Right atrium auricular region (tissue), 2 donors: ENCODE measurements at regions not wholly inside any gene's neighbourhood (a gene's known extent, or its start where the extent isn't known, plus 50 kb on each side); places are given as distances from the start of the nearest gene placed in this dataset.

Experiments used
- DNase-seq: peaks from one replicate; pipeline ENCODE4 v3.0.0-alpha.2; 2019; ENCODE audit warnings: low spot score
- H3K27ac ChIP-seq, 2 donors: fragments of 200-600 bp; sonication (generic); 1 replicate in 1 of 2; 2 replicates in 1 of 2; pipeline ENCODE4 v1.5.1; 2016 to 2019
- H3K27me3 ChIP-seq, 2 donors: fragments of 200-600 bp; sonication (generic); one replicate each; pipeline versions ENCODE4 v1.5.1 to v1.6.0; 2017 to 2019
- H3K36me3 ChIP-seq: fragments of 200-600 bp; sonication (generic); one replicate; pipeline ENCODE4 v1.5.1; 2016
- H3K4me1 ChIP-seq, 2 donors: fragments of 200-600 bp; sonication (generic); one replicate each; pipeline versions ENCODE4 v1.5.1 to v1.6.0; 2017 to 2019
- H3K4me3 ChIP-seq, 2 donors: fragments of 200-600 bp; sonication (generic); 1 replicate in 1 of 2; 2 replicates in 1 of 2; pipeline ENCODE4 v1.5.1; 2017 to 2019; ENCODE audit warnings: mild to moderate bottlenecking in 1 of 2, moderate library complexity in 1 of 2
- H3K9me3 ChIP-seq, 2 donors: fragments of 200-600 bp; sonication (generic); one replicate each; pipeline ENCODE4 v1.5.1; 2019
- CTCF ChIP-seq, 2 donors: fragments of 200-600 bp; sonication (generic); IDR thresholded peaks; one replicate each; pipeline ENCODE4 v1.5.1; 2019; ENCODE audit warnings: antibody characterized with exemption in 2 of 2

- TF ChIP-seq CTCF (IDR thresholded peaks at IDR 0.05), result no peak
- no peak overlapping the region for H3K4me3 ChIP-seq
- H3K9me3 ChIP-seq, result no peaks in the 10 kb centered on the region
- no peaks in the 10 kb centered on the region for H3K36me3 ChIP-seq
- H3K27ac ChIP-seq, result no peak overlapping the region
- no peak for DNase-seq
- H3K4me1 ChIP-seq, result no peaks in the 10 kb centered on the region
- H3K27me3 ChIP-seq, result no peaks in the 10 kb centered on the region
Measured at GRCh38 chr4:57691370-57691769, 581.2 kb upstream of the IGFBP7 start.

DNA sequence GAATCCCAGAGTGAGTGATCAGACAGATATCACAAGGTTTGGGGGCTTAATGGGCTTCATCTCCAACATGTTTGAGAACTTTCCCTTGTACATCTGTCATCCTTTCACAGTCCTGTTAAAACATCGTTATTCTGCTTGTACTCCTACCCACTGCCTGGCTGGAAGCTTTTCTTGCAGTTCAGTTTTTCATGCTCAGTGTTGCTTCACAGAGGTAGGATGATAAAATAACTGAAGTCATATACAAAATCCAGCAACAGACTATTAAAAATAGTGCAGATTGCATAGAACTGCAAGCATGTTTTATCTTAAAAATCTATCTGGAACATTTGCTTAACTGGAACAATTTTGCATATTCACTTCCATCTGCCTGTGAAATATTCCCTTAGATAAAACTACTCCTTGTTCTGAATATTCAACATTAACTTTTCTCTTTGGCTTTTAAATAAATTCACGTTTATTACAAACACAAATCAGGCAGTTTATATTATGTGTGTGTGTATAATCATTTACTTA is 579.6 kb upstream of the IGFBP7 start:
- Histone ChIP-seq H3K27me3 (no peaks in the 10 kb centered on the region), H3K36me3 (no peaks in the 10 kb centered on the region), H3K4me3 (no peak overlapping the region), H3K9me3 (no peaks in the 10 kb centered on the region), H3K4me1 (no peaks in the 10 kb centered on the region), H3K27ac (no peak overlapping the region)
- no peak for TF ChIP-seq CTCF (IDR thresholded peaks at IDR 0.05)
- no peak for DNase-seq

GRCh38 chr4:57682275-57682674 is 572.1 kb upstream of the IGFBP7 start:
- no peaks in the 10 kb centered on the region for H3K36me3 ChIP-seq
- no peaks in the 10 kb centered on the region for H3K27me3 ChIP-seq
- no peaks in the 10 kb centered on the region for H3K4me1 ChIP-seq
- DNase-seq, result no peak
- TF ChIP-seq CTCF (IDR thresholded peaks at IDR 0.05), result no peak
- H3K27ac ChIP-seq, result no peak overlapping the region
- no peaks in the 10 kb centered on the region for H3K9me3 ChIP-seq
- H3K4me3 ChIP-seq, result no peak overlapping the region

DNA sequence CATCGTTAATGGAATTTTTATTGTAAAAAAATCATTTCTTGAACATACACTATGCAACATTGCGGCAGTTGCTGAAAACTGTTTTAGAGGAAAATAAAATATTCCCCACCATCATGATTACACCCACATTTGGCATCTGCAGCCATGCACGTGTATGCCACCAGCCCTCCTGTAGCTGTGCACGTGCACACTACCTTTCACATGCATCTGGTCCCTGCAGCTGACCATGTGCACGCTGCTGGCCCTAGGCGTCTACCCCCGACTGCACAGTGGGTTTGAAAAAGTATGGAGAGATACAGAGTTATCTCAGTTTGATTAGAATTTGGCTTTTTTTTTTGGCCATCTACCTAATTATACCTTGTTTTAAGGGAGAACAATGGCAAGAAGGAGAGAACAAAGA is 569.8 kb upstream of the IGFBP7 start:
- Histone ChIP-seq H3K27me3 (no peaks in the 10 kb centered on the region), H3K4me1 (no peaks in the 10 kb centered on the region), H3K36me3 (no peaks in the 10 kb centered on the region), H3K9me3 (no peaks in the 10 kb centered on the region), H3K4me3 (no peak overlapping the region), H3K27ac (no peak overlapping the region)
- no peak for DNase-seq
- no peak for TF ChIP-seq CTCF (IDR thresholded peaks at IDR 0.05)

- H3K27ac ChIP-seq, result no peak overlapping the region
- no peaks in the 10 kb centered on the region for H3K9me3 ChIP-seq
- no peak for DNase-seq
- TF ChIP-seq CTCF (IDR thresholded peaks at IDR 0.05), result no peak
- H3K4me1 ChIP-seq, result no peaks in the 10 kb centered on the region
- no peaks in the 10 kb centered on the region for H3K36me3 ChIP-seq
- no peak overlapping the region for H3K4me3 ChIP-seq
- H3K27me3 ChIP-seq, result no peaks in the 10 kb centered on the region
Measured at GRCh38 chr4:57676394-57676793, 566.2 kb upstream of the IGFBP7 start.

DNA sequence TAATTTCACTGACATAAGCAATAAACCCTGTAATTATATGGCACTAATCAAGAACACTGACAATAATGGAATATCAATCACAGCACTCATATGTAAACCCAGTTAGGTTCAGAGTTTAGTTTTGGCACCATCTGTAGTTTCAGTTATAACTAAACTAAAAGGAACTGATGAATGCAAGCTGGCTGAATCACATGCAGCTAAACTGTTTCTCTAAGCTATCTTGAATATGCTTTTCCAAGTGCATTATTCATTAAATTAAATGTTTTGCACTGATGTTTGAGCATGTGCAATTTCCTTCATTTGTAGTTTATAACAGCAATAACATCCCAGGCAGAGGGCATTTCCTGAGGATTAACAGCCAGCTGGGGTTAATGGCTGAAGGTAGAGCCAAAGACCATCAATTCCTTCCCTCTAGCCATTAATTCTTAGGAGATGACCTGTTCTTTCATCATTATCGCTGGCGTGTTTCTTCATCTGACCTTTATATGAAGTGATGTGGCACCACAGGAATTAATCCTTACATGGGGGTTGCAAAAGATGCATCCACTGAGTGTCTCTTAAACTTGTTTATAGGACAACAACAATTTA is 562.8 kb upstream of the IGFBP7 start:
- Histone ChIP-seq H3K9me3 (no peaks in the 10 kb centered on the region), H3K27me3 (no peaks in the 10 kb centered on the region), H3K36me3 (no peaks in the 10 kb centered on the region), H3K4me3 (no peak overlapping the region), H3K27ac (no peak overlapping the region), H3K4me1 (no peaks in the 10 kb centered on the region)
- DNase-seq, result no peak
- TF ChIP-seq CTCF (IDR thresholded peaks at IDR 0.05), result no peak
